Stomach (tissue), 4 donors: ENCODE measurements at regions not wholly inside any gene's neighbourhood (a gene's known extent, or its start where the extent isn't known, plus 50 kb on each side); places are given as distances from the start of the nearest gene placed in this dataset.

Source experiments
- CTCF ChIP-seq, 7 experiments: fragments of 450-650 bp in 4 of 7; fragments of 200-600 bp in 3 of 7; sonication (generic) in 3 of 7; IDR thresholded peaks; one replicate each; pipeline ENCODE4 v1.5.1; 2016 to 2019; ENCODE audit warnings: antibody characterized with exemption in 7 of 7, control low read depth in 2 of 7, mild to moderate bottlenecking in 1 of 7
- POLR2A ChIP-seq, 4 donors: fragments of 450-650 bp; IDR thresholded peaks; one replicate each; pipeline ENCODE4 v1.6.1; 2016; ENCODE audit warnings: antibody characterized with exemption in 4 of 4, control low read depth in 2 of 4, mild to moderate bottlenecking in 1 of 4, moderate library complexity in 1 of 4
- POLR2AphosphoS5 ChIP-seq, 3 donors: sonication (generic); formaldehyde crosslinking; IDR thresholded peaks; one replicate each; pipeline ENCODE4 v1.6.1; 2016; ENCODE audit warnings: antibody characterized with exemption in 3 of 3

GRCh38 chr18:22856870-22857269, 76.3 kb upstream of the RBBP8 start:
- TF ChIP-seq CTCF (IDR thresholded peaks at IDR 0.05) (no peak), POLR2A (IDR thresholded peaks at IDR 0.05) (no peak), POLR2AphosphoS5 (IDR thresholded peaks at IDR 0.05) (no peak)
